Ishikawa (cell line): ENCODE measurements at regions not wholly inside any gene's neighbourhood (a gene's known extent, or its start where the extent isn't known, plus 50 kb on each side); places are given as distances from the start of the nearest gene placed in this dataset.

ENCODE experiments used
- CEBPB ChIP-seq: IDR thresholded peaks from 2 replicates; pipeline ENCODE4 v1.6.1; 2012
- CREB1 ChIP-seq: IDR thresholded peaks from 2 replicates; pipeline ENCODE4 v1.6.1; 2012; ENCODE audit warnings: low read depth
- EGR1 ChIP-seq: IDR thresholded peaks from 2 replicates; pipeline ENCODE4 v1.6.1; 2012
- EP300 ChIP-seq: IDR thresholded peaks from 2 replicates; pipeline ENCODE4 v1.6.1; 2012; ENCODE audit warnings: borderline replicate concordance
- FOXM1 ChIP-seq: IDR thresholded peaks from 2 replicates; pipeline ENCODE4 v1.6.1; 2012; ENCODE audit warnings: low read depth, borderline replicate concordance
- MAX ChIP-seq: IDR thresholded peaks from 2 replicates; pipeline ENCODE4 v1.6.1; 2012
- NFIC ChIP-seq: IDR thresholded peaks from 2 replicates; pipeline ENCODE4 v1.6.1; 2012
- RAD21 ChIP-seq: IDR thresholded peaks from 2 replicates; pipeline ENCODE4 v1.6.1; 2012; ENCODE audit warnings: low read depth
- REST ChIP-seq: IDR thresholded peaks from 2 replicates; pipeline ENCODE4 v1.6.1; 2012; ENCODE audit warnings: low read depth, mild to moderate bottlenecking
- TAF1 ChIP-seq: IDR thresholded peaks from 2 replicates; pipeline ENCODE4 v1.6.1; 2012; ENCODE audit warnings: low read depth, mild to moderate bottlenecking
- TCF12 ChIP-seq: IDR thresholded peaks from 2 replicates; pipeline ENCODE4 v1.6.1; 2012; ENCODE audit warnings: low read depth
- TEAD4 ChIP-seq: IDR thresholded peaks from 2 replicates; pipeline ENCODE4 v1.6.1; 2012
- USF1 ChIP-seq: IDR thresholded peaks from 2 replicates; pipeline ENCODE4 v1.6.1; 2012
- YY1 ChIP-seq: IDR thresholded peaks from 2 replicates; pipeline ENCODE4 v1.6.1; 2012; ENCODE audit warnings: low read depth
- ZBTB7A ChIP-seq: IDR thresholded peaks from 2 replicates; pipeline ENCODE4 v1.6.1; 2012; ENCODE audit warnings: low read depth

GRCh38 chr3:6099458-6100075, 761.3 kb upstream of the GRM7 start:
- TF ChIP-seq NFIC (no peak), YY1 (no peak), TCF12 (no peak), EGR1 (no peak), FOXM1 (no peak), TAF1 (no peak), TEAD4 (no peak)

GRCh38 chr3:6105187-6105586, 755.7 kb upstream of the GRM7 start:
- TF ChIP-seq TCF12 (no peak), TAF1 (no peak), MAX (no peak), REST (no peak), CEBPB (no peak)

- no peak for TF ChIP-seq FOXM1
- no peak for TF ChIP-seq TCF12
- no peak for TF ChIP-seq CREB1
- no peak for TF ChIP-seq USF1
- TF ChIP-seq TAF1, result no peak
- TF ChIP-seq RAD21, result no peak
- TF ChIP-seq MAX, result no peak
- no peak for TF ChIP-seq REST
- no peak for TF ChIP-seq YY1
- TF ChIP-seq CEBPB, result no peak
- TF ChIP-seq ZBTB7A, result no peak
- no peak for TF ChIP-seq EP300
- no peak for TF ChIP-seq NFIC
- no peak for TF ChIP-seq TEAD4
- TF ChIP-seq EGR1, result no peak
Observed at GRCh38 chr3:6108957-6109356, 752.0 kb upstream of the GRM7 start.

GRCh38 chr3:6110451-6110850, 750.5 kb upstream of the GRM7 start:
- TF ChIP-seq FOXM1, result no peak
- no peak for TF ChIP-seq EP300
- no peak for TF ChIP-seq MAX
- TF ChIP-seq TAF1, result no peak
- TF ChIP-seq CREB1, result no peak
- no peak for TF ChIP-seq ZBTB7A
- no peak for TF ChIP-seq CEBPB
- no peak for TF ChIP-seq NFIC
- no peak for TF ChIP-seq REST

- TF ChIP-seq TCF12 (no peak), EP300 (no peak), NFIC (no peak), REST (no peak), ZBTB7A (no peak), CEBPB (no peak), CREB1 (no peak), TAF1 (no peak), RAD21 (no peak)
Observed at GRCh38 chr3:6112546-6112945, 748.4 kb upstream of the GRM7 start.
